Transverse colon (tissue), 4 donors: ENCODE measurements at regions not wholly inside any gene's neighbourhood (a gene's known extent, or its start where the extent isn't known, plus 50 kb on each side); places are given as distances from the start of the nearest gene placed in this dataset.

Experiments
- DNase-seq: peaks from one replicate; pipeline ENCODE4 v3.0.0-alpha.2; 2019
- H3K27ac ChIP-seq, 4 donors: fragments of 200-600 bp; sonication (generic); 2 replicates each; pipeline ENCODE4 v1.5.1; 2016 to 2018; ENCODE audit warnings: inconsistent platforms in 4 of 4
- H3K27me3 ChIP-seq: fragments of 200-600 bp; sonication (generic); 2 replicates; pipeline ENCODE4 v1.5.1; 2017; ENCODE audit warnings: inconsistent platforms
- H3K36me3 ChIP-seq, 4 donors: fragments of 200-600 bp; sonication (generic); 2 replicates each; pipeline ENCODE4 v1.5.1; 2017 to 2019; ENCODE audit warnings: inconsistent platforms in 4 of 4
- H3K4me1 ChIP-seq, 4 donors: fragments of 200-600 bp; sonication (generic); 2 replicates each; pipeline ENCODE4 v1.5.1; 2017 to 2020; ENCODE audit warnings: inconsistent platforms in 4 of 4
- H3K4me3 ChIP-seq, 4 donors: fragments of 200-600 bp; sonication (generic); 1 replicate in 1 of 4; 2 replicates in 3 of 4; pipeline versions ENCODE4 v1.5.1 to v1.6.1; 2017 to 2019; ENCODE audit warnings: inconsistent platforms in 4 of 4
- H3K9me3 ChIP-seq, 2 donors: fragments of 200-600 bp; sonication (generic); 2 replicates each; pipeline ENCODE4 v1.5.1; 2017 to 2019; ENCODE audit warnings: inconsistent platforms in 2 of 2
- EP300 ChIP-seq: sonication (generic); formaldehyde crosslinking; IDR thresholded peaks from one replicate; pipeline ENCODE4 v1.6.1; 2017; ENCODE audit warnings: antibody characterized with exemption, low read depth
- POLR2A ChIP-seq: fragments of 450-650 bp; IDR thresholded peaks from one replicate; pipeline ENCODE4 v1.6.1; 2016; ENCODE audit warnings: antibody characterized with exemption, mild to moderate bottlenecking, moderate library complexity
- POLR2AphosphoS5 ChIP-seq, 3 donors: sonication (generic); formaldehyde crosslinking; IDR thresholded peaks; one replicate each; pipeline ENCODE4 v1.6.1; 2016; ENCODE audit warnings: antibody characterized with exemption in 3 of 3
- WGBS, 2 donors: methylation state at CpG; one replicate each; pipeline ENCODE4 v1.1.5; 2018; ENCODE audit warnings: low coverage in 1 of 2; 5-methylcytosine and 5-hydroxymethylcytosine counted together
- in situ Hi-C, 4 donors: fragments of 200-750 bp; cut with MboI; loops; one replicate each; pipeline versions ENCODE4 v1.15.0 to v1.15.1; 2017; ENCODE audit warnings: low sequenced_read_pairs in 3 of 4, low pct_ligation_motif_present in 1 of 4, low pct_unique_long_range_greater_than_20kb in 1 of 4
- intact Hi-C: fragments of 100-400 bp; cut with DNase I; formaldehyde crosslinking; loops from one replicate; pipeline ENCODE4 v1.15.1; 2023; ENCODE audit warnings: low total_unique reads
- TF ChIP-seq, protein P1 (sequence below), 5 experiments: fragments of 200-600 bp in 3 of 5; fragments of 450-650 bp in 2 of 5; sonication (generic) in 3 of 5; IDR thresholded peaks; 1 replicate in 2 of 5; 2 replicates in 3 of 5; pipeline ENCODE4 v1.5.1; 2016 to 2017; ENCODE audit warnings: antibody characterized with exemption in 5 of 5, inconsistent platforms in 3 of 5, mild to moderate bottlenecking in 2 of 5, moderate library complexity in 1 of 5

DNA sequence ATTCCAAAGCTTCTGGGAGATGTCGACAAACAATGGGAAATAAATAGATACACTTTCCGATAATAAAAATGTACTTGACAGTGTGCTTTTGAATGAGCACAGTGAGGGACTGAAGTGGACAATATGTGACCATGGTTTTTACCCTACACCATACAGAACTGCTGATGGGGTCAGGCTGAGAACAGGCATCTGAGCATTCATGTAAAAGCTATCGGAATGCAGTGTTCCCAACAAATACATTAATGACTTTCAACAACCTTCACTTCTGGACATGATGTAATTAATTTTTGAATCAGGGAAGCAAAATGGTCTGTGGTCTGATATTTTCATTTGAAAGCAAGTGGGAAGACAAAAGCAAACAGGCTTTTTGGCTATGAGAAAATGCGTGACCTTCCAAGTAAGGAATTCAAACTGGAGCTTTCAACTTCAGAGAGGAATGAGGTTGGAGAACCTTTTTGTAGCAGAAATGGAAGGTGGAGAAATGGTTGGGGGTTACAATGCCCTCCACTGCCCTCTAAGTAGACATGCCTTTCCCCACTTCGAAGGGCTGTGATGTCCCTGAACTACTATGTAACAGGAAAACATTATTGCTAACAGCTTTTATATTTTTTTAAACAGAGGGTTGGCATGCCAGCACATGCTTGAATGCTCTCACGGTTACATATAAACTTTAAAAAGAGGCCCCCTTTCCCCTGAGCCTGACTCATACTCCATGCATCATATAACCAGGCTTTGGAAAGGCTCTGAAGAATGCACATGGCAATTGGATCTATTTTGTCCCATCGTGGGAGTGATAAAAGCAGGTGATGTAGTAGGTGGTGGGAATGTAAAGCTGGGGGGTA is 203.5 kb upstream of the CITED2 start:
- WGBS, 2 donors: 65 to 68% methylated on average over 6 to 7 of the region's 7 CpGs
- H3K27ac ChIP-seq: peak overlapping the region in 2 of 4 donors; percentile 10

DNA sequence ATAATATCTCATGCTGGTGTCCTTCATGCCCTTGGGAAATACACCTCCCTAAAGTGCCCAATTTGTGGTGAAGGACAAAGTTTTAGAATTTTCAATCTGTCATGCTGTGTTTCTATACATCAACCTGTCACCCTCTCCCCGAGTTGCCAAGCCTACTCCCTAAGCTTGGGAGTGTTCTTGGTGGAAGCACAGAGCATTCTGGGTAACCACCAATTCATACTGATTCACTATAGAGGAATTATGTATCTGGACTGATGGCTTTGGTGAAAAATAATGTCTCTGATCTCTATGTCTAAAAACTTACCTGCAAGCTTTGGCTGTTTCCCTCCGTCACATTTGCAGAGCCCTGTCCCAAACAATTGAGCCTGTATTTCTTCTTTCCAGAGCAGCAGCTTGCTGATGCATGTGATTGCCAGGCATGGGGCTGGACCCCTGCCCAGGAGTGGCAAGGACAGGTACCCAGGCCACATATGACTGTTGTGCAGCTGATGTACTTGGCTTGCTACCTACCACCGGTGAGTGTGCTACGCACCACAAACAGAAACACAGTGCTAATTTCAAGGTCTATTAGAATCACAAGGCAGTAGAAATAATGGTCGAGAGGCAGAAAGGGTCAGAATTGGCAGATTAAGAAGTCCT is 202.8 kb upstream of the CITED2 start:
- H3K4me1 ChIP-seq: no peaks in the 10 kb centered on the region
- H3K9me3 ChIP-seq: no peaks in the 10 kb centered on the region
- no peaks in the 10 kb centered on the region for H3K27me3 ChIP-seq
- H3K36me3 ChIP-seq: no peaks in the 10 kb centered on the region
- in situ Hi-C loops: loop anchor here in 1 of 4 donors (25.0 kb wide), 1 partner anchor 190 kb away; no protein-coding TSS in a partner anchor
- H3K4me3 ChIP-seq: no peak overlapping the region
- intact Hi-C loops: loop anchor here (5.0 kb wide), 1 partner anchor 885 kb away; no protein-coding TSS in a partner anchor
- 88 to 95% methylated on average over 4 to 5 of the region's 5 CpGs for WGBS, 2 donors
- no peak for DNase-seq
- TF ChIP-seq POLR2A (no peak), POLR2AphosphoS5 (IDR thresholded peaks at IDR 0.05) (no peak), EP300 (no peak)
- TF ChIP-seq, protein P1, sequence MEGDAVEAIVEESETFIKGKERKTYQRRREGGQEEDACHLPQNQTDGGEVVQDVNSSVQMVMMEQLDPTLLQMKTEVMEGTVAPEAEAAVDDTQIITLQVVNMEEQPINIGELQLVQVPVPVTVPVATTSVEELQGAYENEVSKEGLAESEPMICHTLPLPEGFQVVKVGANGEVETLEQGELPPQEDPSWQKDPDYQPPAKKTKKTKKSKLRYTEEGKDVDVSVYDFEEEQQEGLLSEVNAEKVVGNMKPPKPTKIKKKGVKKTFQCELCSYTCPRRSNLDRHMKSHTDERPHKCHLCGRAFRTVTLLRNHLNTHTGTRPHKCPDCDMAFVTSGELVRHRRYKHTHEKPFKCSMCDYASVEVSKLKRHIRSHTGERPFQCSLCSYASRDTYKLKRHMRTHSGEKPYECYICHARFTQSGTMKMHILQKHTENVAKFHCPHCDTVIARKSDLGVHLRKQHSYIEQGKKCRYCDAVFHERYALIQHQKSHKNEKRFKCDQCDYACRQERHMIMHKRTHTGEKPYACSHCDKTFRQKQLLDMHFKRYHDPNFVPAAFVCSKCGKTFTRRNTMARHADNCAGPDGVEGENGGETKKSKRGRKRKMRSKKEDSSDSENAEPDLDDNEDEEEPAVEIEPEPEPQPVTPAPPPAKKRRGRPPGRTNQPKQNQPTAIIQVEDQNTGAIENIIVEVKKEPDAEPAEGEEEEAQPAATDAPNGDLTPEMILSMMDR (IDR thresholded peaks at IDR 0.05): no peak
- peak overlapping the region in 1 of 4 donors; percentile 10 for H3K27ac ChIP-seq

More for the DNA sequence above, 203.5 kb upstream of the CITED2 start:
- TF ChIP-seq POLR2A: no peak
- no peak for TF ChIP-seq EP300
- TF ChIP-seq, protein P1 (IDR thresholded peaks at IDR 0.05): no peak
- TF ChIP-seq POLR2AphosphoS5 (IDR thresholded peaks at IDR 0.05): no peak
- Histone ChIP-seq H3K36me3 (no peaks in the 10 kb centered on the region), H3K4me1 (no peaks in the 10 kb centered on the region), H3K9me3 (no peaks in the 10 kb centered on the region), H3K27me3 (no peaks in the 10 kb centered on the region), H3K4me3 (no peak overlapping the region)
- in situ Hi-C loops (loop anchor here in 1 of 4 donors (25.0 kb wide), 1 partner anchor 191 kb away; no protein-coding TSS in a partner anchor), intact Hi-C loops (loop anchor here (5.0 kb wide), 1 partner anchor 886 kb away; no protein-coding TSS in a partner anchor)
- DNase-seq: no peak

DNA sequence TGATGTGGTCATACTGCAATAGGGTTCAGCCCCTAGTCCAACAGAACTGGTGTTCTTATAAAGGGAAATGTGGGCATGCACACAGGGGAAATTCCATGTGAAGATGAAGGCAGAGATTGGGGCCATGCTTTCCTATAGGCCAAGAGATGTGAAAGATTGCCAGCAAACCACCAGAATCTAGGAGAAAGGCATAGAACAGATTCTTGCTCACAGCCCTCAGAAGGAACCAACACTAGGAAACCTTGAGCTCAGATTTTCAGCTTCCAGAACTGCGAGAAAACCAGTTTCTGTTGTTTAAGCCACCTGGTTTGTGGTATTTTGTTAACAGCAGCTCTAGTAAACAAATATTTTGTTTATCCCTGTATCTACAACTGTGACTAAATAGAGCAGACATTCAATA is 197.6 kb upstream of the CITED2 start:
- TF ChIP-seq POLR2AphosphoS5 (IDR thresholded peaks at IDR 0.05) (no peak), POLR2A (no peak), EP300 (no peak)
- TF ChIP-seq, protein P1 (IDR thresholded peaks at IDR 0.05): no peak
- Histone ChIP-seq H3K27ac (no peak overlapping the region), H3K4me3 (no peak overlapping the region), H3K4me1 (no peaks in the 10 kb centered on the region), H3K9me3 (no peaks in the 10 kb centered on the region), H3K27me3 (no peaks in the 10 kb centered on the region), H3K36me3 (no peaks in the 10 kb centered on the region)
- no peak for DNase-seq
- intact Hi-C loops: no loop called here
- WGBS, 2 donors: 77 to 85% methylated on average over 1 of the region's 1 CpG
- in situ Hi-C loops: no loop called here

DNA sequence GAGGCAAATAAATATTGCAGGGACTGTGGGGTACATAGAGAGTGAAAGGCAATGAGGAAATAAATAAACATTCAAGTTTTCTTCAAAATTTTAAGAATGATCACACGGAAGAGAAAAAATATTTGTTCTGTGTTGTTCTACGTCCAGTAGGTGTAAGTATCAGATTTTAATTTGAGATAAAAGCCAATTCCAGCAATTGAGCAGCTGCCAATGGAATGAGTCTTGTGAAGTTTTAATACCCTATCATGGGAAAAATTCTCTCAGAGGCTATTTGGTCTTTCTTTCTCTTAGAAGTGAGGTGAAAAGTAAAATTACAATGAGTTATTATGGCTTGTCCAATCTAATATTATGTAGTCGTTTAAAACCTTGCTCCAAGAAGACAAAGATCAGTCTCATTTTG is 195.7 kb upstream of the CITED2 start:
- Histone ChIP-seq H3K36me3 (no peaks in the 10 kb centered on the region), H3K4me3 (no peak overlapping the region), H3K4me1 (no peaks in the 10 kb centered on the region), H3K27ac (no peak overlapping the region), H3K27me3 (no peaks in the 10 kb centered on the region), H3K9me3 (no peaks in the 10 kb centered on the region)
- no peak for DNase-seq
- intact Hi-C loops (no loop called here), in situ Hi-C loops (no loop called here)
- TF ChIP-seq POLR2AphosphoS5 (IDR thresholded peaks at IDR 0.05) (no peak), POLR2A (no peak), EP300 (no peak)
- TF ChIP-seq, protein P1 (IDR thresholded peaks at IDR 0.05): no peak
- WGBS, 2 donors: 78 to 81% methylated on average over 3 of the region's 3 CpGs
